ENCODE measurements at regions not wholly inside any gene's neighbourhood (a gene's known extent, or its start where the extent isn't known, plus 50 kb on each side); places are given as distances from the start of the nearest gene placed in this dataset.

DNA sequence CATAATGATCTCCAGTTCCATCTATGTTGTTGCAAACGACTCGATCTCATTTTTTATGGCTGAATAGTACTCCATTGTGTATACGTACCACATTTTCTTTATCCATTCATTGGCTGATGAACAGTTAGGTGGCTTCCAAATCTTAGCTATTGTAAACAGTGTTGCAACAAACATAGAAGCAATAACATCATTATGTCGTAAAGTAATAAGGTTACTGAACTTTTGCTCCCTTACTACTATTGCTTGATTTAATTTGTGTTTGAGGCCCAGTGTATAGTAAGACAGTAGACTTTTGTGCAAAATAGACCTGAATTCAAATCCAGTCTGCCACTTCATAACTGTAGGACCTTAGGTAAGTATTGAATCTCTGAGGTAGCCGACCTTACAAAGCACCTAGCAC is 200.1 kb upstream of the CELF2 start:
- DNase-seq (ENCODE audit: low read depth) = no peak

DNA sequence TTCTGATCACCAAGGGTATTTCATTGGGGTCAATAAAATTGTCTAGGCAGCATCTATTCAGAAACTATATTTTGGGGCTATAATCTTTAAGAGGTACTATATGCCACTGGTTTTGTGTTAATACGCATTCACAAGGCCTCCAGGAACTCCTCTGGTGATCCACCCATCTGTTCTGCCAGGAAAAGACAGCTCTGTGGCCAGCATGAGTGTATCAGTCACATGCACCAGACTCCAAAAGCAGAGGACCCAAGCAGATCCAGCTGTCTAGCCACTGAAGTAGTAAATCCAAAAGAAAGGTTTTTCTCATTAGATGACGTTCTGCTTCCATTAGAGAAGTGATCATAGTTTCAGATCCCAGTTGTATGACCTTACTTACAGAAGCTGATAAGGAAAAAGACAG is 199.6 kb upstream of the CELF2 start:
- DNase-seq (ENCODE audit: low read depth) = no peak

DNA sequence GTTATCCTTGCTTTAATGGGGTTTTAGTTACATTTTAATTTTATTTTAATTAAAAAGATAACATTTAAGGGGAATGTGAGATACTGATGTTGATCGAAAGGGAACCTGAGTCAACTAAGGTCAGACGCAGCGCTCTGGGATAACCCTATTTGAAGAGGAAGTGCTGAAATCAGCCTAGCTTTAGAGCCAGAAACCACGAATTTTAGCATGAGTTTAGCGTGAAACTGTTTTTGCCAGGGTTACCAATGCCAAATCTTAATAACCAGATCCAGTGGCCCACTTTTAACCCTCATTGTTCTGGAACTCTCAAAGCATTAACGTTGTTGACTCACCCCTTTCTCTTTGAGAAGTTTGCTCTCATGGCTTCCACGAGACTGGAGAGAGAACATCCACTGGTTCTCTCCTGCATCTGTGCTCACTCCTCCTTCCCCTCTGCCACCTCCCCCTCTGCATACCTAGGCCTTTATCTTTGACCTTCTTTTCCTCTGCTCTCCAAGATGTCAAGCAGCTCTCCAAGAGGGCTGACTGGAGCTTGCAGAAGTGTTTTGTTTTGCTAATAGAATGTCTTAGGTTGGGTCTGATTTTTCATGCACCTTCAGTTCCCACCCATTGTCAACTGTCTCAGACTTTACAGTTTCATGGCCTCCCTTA is 198.3 kb upstream of the CELF2 start:
- no peak for DNase-seq (ENCODE audit: low read depth)

DNA sequence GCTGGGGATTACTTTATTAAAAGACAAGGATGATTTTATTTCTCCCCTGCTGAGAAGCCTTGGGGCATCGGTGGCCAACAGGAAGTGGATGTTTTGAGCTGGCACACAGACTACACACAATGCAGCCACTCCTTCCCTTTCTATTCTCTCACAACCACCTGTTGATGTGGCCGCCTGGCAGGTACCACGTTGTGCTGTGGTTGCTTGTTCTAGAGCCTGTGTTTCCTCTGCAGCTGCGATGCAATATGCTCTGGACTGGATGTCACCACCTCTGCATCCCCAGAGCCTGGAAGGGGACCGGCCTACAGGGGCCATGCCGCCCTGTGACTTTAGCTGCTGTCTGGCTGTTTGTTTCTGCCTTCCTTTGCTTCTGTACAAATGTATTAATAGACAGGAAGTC is 195.7 kb upstream of the CELF2 start:
- DNase-seq (ENCODE audit: low read depth) = no peak

DNA sequence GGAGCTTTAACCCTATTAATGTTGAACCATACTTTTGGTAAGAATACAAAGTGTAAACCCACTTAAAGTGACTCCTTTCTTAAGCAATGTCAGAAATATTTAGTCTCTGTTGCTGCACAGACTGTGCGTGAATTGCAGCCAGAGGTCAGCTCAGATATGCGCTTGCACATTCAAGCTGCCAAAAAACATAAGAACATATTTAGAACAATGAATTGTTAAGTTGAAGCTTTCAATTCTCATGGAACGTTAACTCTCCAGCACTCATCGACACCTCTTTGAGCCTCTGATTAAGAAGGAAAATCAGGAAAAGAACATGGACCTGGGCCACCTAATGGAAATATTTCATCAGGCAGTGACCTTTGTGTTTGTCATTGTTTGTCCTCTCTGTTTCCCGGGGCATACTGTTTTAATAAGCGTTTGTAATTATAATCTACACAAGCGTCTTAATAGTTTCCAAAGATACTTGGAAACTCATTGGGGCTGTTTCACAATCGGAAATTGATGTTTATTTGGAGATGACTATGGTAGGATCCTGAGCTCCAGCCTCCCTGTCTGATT is 193.0 kb upstream of the CELF2 start:
- DNase-seq (ENCODE audit: low read depth) = no peak

DNA sequence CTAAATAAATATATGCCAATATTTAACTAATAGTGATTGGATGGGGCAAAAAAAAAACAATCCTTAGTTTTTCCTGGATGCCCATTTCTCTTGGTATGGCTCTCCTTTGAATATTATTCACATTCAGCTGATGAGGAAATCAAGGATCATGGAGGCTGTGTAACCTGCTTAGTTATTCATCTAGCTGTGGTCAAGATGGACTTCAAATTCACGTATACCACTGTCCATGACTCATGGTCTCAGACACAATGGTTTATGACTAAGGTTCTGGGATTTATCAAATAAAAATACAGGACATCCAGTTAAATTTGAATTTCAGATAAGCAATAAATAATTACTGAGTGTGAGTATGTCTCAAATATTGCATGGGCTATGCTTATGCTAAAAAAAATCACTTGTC is 191.5 kb upstream of the CELF2 start:
- no peak for DNase-seq (ENCODE audit: low read depth)

DNA sequence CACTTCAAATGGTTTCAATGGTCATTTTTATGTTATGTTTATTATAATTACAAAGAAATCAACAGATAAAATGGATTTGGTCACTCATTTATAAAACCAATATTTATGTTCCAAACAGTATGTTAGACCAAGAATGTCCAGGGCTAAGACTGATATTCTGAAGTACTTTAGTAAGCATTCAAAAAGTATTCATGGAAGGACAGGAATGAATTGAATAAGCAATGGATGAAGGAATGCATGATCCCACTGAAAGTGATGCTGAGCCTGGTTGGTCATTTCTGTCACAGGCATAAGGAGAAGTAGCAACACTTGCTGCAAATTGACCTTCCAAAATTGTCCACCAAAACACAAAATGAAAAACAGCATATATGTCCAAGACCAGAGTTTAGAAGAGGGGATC is 189.0 kb upstream of the CELF2 start:
- DNase-seq (ENCODE audit: low read depth) = no peak

DNA sequence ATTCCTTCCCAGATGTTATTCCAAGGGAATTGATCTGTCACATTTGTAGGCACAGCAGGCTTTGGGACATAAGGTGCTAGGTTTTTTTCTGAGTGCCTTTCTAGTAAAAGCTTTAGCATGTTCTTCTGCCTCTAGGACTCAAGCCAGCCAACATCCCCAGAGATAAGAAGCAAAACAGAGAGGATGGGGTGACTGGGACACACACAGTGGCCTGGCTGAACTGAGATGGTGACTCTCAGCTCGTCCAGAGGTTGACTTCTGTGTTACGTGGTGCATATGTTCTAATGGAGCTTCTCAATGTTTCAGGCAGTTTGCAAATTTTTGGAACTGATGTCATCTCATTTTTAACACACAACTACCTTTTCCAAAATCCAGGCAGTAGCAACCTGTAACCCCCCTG is 188.1 kb upstream of the CELF2 start:
- no peak for DNase-seq (ENCODE audit: low read depth)

DNA sequence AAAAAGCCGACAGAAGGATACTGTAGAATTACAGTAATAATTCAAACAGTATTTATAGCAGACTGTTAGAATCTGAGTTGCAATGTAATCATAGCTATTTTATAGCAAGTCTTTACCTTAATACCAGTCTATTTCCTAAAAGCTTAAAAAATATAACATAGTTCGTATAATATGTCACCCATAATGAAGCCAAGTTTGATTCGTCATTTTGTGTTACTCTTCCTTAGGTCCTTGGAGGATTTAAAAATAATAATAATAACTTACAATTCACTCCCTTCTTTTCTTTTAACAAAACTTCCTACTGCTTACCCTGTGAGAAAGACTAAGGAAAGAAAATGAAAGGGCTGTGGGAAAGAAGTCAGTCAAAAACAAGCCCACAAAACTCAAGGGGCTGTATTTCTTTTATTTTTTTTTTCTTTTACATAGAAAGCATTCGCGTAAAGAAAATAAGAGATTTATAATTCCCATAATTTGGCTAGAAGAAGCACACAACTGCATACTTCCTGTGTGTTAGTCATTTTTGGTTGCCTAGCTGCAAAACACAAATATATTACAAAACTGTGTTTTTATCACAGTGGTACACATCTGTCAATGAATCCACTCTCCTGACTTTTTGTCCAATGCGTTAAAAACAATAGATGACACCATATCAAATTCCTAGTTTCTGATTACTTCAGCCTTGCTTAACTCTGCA is 187.2 kb upstream of the CELF2 start:
- DNase-seq (ENCODE audit: low read depth) = no peak

DNA sequence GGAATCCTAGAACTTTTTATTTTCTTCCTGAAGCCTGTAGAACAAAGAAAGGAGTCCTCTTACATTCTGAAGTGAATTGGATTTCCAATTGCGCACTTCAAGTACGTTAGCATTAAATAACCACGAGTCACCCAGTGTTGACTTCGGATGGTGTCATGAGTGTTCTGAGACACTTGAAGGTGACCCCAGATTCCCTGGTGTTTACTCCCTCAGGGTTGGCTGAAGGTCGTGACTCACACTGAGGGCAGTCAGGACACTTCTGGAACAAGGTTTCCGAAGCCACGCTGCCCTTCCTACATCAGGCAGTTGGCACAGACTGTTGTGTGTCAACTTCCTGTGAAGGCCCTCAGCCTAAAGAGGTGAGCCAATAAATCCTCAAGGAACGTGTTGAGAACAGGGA is 186.6 kb upstream of the CELF2 start:
- no peak for DNase-seq (ENCODE audit: low read depth)

DNA sequence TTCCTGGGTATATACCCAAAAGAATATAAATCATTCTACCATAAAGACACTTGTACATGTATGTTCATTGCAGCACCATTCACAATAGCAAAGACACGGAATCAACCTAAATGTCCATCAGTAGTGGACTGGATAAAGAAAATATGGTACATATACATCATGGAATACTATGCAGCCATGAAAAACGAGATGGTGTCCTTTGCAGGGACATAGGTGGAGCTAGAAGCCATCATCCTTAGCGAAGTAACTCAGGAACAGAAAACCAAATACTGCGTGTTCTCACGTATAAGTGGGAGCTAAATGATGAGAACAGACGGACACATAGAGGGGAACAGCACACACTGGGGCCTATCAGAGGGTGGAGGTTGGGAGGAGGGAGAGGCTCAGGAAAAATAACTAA is 183.7 kb upstream of the CELF2 start:
- DNase-seq (ENCODE audit: low read depth) = no peak

DNA sequence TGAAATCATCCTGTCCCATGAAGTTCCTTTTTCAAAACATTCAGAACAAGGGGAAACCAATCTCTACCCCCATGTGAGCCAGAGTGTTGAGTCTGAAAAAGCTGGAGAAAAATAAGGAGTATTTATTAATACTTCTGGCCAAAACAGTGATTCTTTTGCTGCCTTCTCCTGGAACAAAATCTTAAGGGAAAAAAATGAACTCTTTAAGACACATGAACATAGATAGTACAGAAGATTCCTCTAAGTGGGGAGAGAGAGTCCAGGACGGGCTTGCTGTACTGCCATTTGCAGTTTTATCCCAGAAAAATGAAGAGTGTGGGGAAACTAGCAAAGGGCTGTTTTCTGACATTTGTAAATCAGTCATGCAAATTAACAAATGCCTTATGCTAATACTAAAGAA is 173.4 kb upstream of the CELF2 start:
- DNase-seq (ENCODE audit: low read depth) = no peak

DNA sequence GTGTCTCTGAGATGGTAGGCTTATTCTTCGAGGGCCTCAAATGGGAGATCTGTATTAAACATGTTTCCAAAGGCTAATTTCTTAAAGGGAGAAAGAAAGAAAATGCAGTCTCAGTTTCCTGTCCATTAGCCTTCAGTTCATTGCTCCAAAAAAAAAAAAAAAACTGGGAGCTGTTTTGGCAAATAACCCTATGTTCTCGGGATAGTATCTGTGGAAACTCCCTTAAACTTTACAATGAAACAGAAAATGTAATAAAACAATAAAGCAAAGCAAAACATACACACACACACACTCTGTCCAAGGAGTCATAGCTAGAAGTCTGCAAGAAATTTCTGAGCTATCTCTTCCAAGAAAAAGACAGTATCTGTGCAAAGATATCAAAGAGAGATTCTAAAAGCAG is 172.5 kb upstream of the CELF2 start:
- no peak for DNase-seq (ENCODE audit: low read depth)

DNA sequence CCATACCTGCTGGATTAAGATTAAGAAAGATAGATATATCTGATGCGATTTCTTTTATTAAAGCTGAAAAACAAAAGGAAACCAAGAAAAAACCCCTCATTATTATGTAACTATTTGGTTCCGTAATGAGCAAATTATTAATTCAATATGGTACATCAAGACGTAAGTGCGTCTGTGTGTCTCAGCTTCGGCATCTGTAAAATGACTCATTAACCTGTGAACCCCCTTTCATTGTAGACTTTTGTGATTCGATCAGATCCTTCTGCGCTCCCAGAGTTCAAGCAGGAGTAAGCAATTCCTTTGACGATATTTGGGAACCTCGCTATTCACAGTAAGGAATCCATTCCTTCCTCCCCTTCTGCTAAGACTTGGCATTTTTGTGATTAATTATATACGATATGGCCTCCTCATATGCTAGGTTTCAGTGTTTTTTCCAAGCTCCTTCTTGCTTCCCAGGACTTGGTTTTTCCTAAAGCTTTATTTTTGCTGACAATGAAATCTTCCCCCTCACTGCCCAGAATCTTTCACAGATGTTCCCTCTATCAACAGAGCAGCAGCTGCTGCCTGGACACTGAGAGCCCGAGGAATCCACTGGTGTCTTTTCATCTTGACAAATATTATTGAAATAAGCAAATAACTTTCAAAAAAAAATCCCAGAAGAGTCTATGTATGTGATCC is 171.7 kb upstream of the CELF2 start:
- DNase-seq (ENCODE audit: low read depth) = no peak

DNA sequence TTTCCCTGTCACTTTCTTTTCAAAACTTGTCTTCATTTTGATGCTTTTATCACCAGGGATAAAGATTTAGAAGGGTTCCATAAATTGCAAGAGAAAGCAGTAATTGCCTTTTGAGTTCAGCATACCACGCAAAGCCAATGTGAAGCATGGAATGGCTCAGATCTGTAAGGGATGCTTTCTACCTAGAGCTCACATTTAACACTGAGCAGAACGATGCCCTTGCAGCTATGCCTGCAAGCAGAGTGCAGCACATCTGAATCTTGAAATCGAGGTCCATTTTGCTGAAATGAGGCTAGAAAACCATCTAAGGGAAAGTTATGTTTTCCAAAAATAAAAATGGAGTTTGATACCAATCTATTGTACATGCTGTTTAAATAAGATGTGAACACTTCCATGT is 171.2 kb upstream of the CELF2 start:
- no peak for DNase-seq (ENCODE audit: low read depth)

DNA sequence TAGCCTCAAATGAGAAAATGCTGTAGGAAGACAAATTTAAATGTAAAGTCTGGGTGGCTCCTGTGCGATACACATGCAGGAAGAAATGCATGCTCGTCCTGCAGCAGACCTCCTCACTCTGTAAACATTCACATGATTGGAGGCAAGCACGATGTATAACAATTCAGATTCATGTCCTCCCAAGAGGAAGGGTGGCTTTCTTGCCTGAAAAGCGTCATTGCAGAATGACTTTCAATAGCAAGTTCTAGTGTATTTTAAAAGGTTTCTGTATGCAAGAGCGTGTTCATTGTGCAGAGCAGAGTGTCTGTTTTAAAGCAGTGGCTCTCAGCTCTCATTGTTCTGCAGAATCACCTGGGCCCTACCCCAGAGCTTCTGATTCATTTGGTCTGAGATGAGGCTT is 170.3 kb upstream of the CELF2 start:
- no peak for DNase-seq (ENCODE audit: low read depth)

DNA sequence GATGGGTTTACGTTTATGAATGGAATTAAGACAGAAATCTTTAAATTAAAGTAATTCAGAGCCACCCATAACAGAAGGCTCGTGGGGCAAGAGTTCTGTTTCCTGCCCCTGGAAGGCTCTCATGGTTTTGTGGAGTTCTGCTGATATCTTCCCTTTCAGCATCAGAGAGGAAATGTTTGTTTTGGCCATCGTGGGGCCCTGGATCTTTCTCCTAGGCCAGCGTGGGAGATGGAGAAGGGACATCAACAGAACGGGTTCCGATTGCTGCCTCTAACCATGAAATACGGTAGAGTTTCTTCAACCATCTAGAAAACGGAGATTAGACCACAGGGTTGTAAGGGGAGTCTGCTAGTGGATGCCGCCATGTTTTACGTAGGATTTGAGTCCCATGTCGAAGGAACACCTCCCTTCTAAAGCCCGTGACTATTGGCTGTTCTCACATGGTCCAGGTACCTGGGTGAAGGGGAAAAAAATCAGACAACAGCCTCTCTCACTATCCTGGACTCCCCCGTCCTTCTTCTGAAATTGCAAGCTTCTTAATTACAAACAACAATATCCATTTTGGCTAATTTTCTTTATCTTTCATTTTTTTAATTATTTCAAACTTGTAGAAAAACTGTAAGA is 169.1 kb upstream of the CELF2 start:
- DNase-seq (ENCODE audit: low read depth) = no peak

DNA sequence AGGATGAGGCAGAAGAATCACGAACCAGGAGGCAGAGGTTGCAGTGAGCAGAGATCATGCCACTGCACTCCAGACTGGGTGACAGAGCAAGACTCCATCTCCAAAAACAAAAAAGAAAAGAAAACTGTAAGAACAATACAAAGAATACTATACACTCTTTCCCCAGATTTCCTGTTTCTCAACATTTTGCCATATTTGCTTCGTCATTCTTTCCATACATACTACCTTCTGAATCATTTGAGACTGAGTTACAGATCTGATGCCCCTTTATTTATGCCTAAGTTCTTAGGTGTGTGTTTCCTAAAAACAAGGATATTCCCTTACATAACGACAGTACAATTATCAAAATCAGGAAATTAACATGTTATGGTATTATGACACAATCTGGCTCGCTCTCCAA is 168.4 kb upstream of the CELF2 start:
- no peak for DNase-seq (ENCODE audit: low read depth)

DNA sequence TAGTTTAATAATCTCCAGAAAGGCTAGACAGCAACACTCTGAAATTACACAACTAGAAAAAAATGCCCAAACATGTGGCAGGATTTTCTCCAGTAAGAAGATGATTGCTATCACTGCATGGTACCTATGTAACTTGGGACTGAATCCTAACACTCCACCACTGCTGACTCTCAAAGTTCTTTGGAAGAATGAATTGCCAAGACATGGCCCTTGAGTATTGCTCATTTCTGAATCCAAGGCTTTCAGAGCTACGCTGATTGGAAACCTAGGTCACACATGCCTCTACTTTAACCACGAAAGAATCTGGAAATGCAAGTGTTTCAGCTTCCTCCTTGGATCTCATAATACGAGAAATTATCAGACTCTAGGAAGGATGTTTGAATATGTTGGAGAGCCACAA is 167.5 kb upstream of the CELF2 start:
- no peak for DNase-seq (ENCODE audit: low read depth)

DNA sequence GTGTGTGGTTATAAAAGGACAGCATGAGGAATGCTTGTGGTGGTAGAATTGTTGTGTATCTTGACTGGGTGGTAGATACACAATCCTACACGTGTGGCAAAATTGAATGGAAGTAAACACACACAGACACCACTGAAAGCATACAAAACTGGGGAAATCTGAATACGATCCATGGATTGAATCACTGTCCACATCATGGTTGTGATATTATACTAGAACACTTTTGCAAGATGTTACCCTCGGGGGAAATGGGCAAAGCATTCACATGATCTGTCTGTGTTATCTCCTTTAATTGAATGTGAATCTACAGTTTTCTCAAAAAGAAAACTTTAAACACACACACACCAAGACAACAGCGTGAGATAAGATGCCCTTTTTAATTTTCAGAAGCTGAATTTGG is 165.2 kb upstream of the CELF2 start:
- DNase-seq (ENCODE audit: low read depth) = no peak

DNA sequence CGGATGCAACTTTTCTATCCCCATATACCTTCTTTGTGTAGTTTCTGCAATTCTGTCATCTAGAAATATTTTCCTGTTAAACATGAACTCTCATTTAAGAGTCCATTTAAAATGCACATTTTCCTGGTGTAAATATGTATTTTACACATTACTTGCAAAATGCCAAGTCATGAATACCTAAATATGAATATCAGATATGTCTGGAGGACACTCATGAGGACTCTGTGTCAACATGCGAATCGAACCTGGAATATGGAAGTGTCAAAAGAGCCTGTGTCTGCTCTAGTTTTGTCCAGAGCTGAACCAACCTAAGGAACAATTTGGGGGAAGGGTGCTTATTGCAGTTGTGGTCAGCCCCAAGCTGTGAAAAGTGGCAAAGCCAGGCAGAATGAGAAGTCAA is 163.7 kb upstream of the CELF2 start:
- DNase-seq (ENCODE audit: low read depth) = no peak

DNA sequence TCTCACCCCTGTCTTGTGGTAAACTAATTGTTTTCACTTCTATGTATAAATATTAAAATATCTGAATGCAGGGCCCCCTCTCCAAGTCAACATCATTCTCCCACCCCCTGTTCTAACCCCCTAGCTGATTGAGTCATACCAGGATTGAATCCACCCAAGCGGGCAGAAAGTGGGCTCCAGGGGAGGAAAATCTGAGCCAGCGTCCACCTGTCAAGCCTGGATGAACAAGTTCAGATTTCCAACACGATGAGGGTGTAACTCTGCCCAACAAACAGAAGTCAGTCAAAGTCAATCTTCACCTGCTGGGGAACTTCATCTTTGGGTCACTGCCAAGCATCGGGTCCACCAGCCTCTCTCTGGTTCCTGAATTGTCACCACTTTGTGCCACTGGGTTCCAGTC is 162.9 kb upstream of the CELF2 start:
- no peak for DNase-seq (ENCODE audit: low read depth)

DNA sequence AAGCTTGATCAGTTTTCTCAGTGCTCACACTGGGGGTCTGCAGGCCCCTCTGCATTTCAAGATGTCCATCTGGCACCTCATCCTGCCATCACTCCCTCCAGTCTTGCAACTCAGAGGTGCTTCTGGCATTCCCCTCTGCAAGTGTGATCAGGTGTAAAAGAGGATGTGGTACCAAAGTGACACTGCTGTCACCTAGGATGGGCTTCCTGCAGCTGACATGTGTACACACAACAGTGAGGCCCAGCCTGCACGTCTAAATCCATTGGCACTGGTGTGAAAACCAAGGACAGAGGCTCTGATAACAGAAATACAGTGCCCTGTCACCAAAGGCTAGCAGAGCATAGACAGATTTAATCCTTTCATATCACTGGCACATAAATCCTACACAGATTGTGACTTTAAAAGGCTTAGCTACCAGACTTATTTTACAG is 162.5 kb upstream of the CELF2 start:
- no peak for DNase-seq (ENCODE audit: low read depth)

All from activated T-cell treated with anti-CD3 and anti-CD28 coated beads for 48 hours (primary cell).